ENCODE measurements at regions not wholly inside any gene's neighbourhood (a gene's known extent, or its start where the extent isn't known, plus 50 kb on each side); places are given as distances from the start of the nearest gene placed in this dataset.
"Not testable (repeated sequence)": the region's sequence is repeated elsewhere in the genome, so short reads cannot be mapped to it uniquely, and the experiment has no call there.

DNA sequence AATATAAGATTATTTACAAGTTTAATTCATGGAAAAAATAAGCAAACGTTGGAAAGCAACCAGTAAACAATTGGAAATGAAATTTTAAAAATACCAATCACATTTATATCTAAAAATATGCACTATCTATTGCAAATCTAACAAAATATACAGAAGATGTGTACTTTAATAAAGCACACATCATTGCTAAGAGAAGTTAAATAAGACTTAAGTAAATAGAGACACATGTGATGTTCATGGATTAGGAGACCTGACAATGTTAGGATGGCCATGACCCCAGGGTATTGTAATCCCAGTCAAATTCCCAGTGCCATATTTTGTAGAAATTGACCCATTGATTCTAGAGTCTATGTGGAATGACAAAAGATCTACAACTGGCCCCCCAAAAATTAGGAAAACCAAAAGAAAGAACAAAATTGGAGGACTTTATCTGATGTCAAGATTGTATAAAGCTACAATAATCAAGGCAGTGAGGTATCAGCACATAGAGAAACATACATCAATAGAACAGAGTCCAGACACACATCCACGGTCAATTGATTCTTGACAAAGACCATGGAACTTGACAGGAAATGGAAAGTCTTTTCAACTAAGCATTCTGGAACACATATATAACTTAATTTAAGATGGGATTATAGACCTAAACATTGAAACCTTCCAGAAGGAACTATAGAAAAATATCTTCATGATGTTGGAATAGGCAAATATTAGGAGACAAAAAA is 90.8 kb upstream of the USP29 start:
- Histone ChIP-seq H3K9me3 (peaks cover 9 to 17% of the 10 kb centered on the region in 2 donors), H3K27ac (no peak overlapping the region), H3K4me1 (no peaks in the 10 kb centered on the region), H3K36me3 (no peaks in the 10 kb centered on the region), H3K27me3 (no peaks in the 10 kb centered on the region), H3K4me3 (no peak overlapping the region)
- intact Hi-C loops (cut with DNase I; ENCODE audit: low total_unique reads) (no loop called here), in situ Hi-C loops (cut with MboI; ENCODE audit: low pct_ligation_motif_present in 1 of 4, low pct_unique_long_range_greater_than_20kb in 1 of 4, low sequenced_read_pairs in 3 of 4) (no loop called here)
- no peak for DNase-seq
- WGBS, 2 donors (ENCODE audit: low coverage in 1 of 2) = 42 to 43% methylated on average over 2 of the region's 2 CpGs
- no peak for TF ChIP-seq EP300 (IDR thresholded peaks at IDR 0.05; ENCODE audit: low read depth)
- no peak for TF ChIP-seq POLR2A (IDR thresholded peaks at IDR 0.05)
- TF ChIP-seq, protein P1, sequence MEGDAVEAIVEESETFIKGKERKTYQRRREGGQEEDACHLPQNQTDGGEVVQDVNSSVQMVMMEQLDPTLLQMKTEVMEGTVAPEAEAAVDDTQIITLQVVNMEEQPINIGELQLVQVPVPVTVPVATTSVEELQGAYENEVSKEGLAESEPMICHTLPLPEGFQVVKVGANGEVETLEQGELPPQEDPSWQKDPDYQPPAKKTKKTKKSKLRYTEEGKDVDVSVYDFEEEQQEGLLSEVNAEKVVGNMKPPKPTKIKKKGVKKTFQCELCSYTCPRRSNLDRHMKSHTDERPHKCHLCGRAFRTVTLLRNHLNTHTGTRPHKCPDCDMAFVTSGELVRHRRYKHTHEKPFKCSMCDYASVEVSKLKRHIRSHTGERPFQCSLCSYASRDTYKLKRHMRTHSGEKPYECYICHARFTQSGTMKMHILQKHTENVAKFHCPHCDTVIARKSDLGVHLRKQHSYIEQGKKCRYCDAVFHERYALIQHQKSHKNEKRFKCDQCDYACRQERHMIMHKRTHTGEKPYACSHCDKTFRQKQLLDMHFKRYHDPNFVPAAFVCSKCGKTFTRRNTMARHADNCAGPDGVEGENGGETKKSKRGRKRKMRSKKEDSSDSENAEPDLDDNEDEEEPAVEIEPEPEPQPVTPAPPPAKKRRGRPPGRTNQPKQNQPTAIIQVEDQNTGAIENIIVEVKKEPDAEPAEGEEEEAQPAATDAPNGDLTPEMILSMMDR (IDR thresholded peaks at IDR 0.05) = no peak
- no peak for TF ChIP-seq POLR2AphosphoS5 (IDR thresholded peaks at IDR 0.05)

DNA sequence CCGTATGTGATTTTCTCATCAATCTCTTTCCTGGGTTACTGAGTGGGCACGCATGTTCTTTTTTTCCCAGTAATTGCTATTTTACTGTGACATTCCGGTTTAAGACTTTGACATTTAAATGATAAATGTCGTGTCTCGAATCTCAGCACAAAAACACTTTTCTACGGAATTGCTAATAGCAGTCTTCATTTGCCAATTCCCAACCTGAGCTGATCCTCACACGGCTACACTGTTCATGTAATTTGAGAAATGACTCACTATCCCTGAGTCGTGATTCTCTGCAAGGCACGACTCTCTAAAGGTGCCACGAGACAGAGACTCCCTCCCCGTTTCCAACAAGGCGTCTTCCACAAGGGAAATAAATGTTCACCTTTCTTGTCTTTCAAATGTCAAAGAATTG is 88.7 kb upstream of the USP29 start:
- 83 to 87% methylated on average over 12 of the region's 12 CpGs for WGBS, 2 donors (ENCODE audit: low coverage in 1 of 2)
- H3K9me3 ChIP-seq = peaks cover 9 to 18% of the 10 kb centered on the region in 2 donors
- H3K27ac ChIP-seq = no peak overlapping the region
- no peak overlapping the region for H3K4me3 ChIP-seq
- in situ Hi-C loops (cut with MboI; ENCODE audit: low pct_ligation_motif_present in 1 of 4, low pct_unique_long_range_greater_than_20kb in 1 of 4, low sequenced_read_pairs in 3 of 4) = no loop called here
- H3K27me3 ChIP-seq = no peaks in the 10 kb centered on the region
- TF ChIP-seq POLR2A (IDR thresholded peaks at IDR 0.05) = no peak
- TF ChIP-seq EP300 (IDR thresholded peaks at IDR 0.05; ENCODE audit: low read depth) = no peak
- TF ChIP-seq, protein P1 (IDR thresholded peaks at IDR 0.05) = no peak
- TF ChIP-seq POLR2AphosphoS5 (IDR thresholded peaks at IDR 0.05) = no peak
- intact Hi-C loops (cut with DNase I; ENCODE audit: low total_unique reads) = no loop called here
- no peaks in the 10 kb centered on the region for H3K36me3 ChIP-seq
- H3K4me1 ChIP-seq = no peaks in the 10 kb centered on the region
- DNase-seq = no peak

DNA sequence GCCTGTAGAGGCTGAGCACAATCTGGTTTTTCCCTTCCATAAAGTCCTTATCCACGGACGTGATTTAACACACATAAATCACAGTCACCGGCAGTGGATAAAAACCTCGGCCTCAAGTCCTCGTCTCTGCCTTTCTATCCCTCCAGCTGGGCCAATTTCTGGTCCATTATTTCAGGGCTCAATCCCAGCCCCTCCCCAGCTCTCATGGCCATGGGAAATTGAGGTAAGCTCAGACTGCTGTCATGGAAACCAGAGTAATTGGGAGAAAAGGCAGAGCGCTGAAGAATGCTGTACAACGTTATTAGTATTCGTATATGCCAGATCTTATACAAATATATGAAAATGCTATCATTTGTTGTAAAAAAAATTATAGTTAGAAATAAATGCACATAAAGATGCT is 86.2 kb upstream of the USP29 start:
- H3K4me1 ChIP-seq = no peaks in the 10 kb centered on the region
- H3K4me3 ChIP-seq = no peak overlapping the region
- H3K36me3 ChIP-seq = no peaks in the 10 kb centered on the region
- no peak for DNase-seq
- H3K27me3 ChIP-seq = no peaks in the 10 kb centered on the region
- H3K9me3 ChIP-seq = peaks cover 5 to 7% of the 10 kb centered on the region in 2 donors
- no peak overlapping the region for H3K27ac ChIP-seq
- WGBS, 2 donors (ENCODE audit: low coverage in 1 of 2) = 79 to 82% methylated on average over 8 of the region's 8 CpGs
- intact Hi-C loops (cut with DNase I; ENCODE audit: low total_unique reads) = no loop called here
- TF ChIP-seq, protein P1 (IDR thresholded peaks at IDR 0.05) = no peak
- TF ChIP-seq POLR2AphosphoS5 (IDR thresholded peaks at IDR 0.05) (no peak), EP300 (IDR thresholded peaks at IDR 0.05; ENCODE audit: low read depth) (no peak), POLR2A (IDR thresholded peaks at IDR 0.05) (no peak)
- in situ Hi-C loops (cut with MboI; ENCODE audit: low pct_ligation_motif_present in 1 of 4, low pct_unique_long_range_greater_than_20kb in 1 of 4, low sequenced_read_pairs in 3 of 4) = no loop called here

DNA sequence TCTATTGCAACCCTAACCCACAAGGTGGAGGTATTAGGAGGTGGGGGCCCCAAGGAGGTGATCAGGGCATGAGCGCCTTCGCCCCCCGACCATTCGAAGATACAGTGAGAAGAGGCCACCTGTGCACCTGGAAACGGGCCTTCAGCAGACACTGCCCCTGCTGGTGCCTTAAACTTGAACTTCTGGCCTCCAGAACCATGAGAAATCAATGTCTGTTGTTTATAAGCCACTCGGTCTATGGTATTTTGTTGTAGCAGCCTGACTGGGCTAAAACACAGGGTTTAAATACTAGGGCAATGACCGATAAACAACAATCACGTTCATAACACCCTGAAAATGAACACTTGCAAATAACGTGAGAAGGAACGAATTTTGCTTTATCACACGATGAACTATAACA is 85.2 kb upstream of the USP29 start:
- in situ Hi-C loops (cut with MboI; ENCODE audit: low pct_ligation_motif_present in 1 of 4, low pct_unique_long_range_greater_than_20kb in 1 of 4, low sequenced_read_pairs in 3 of 4) (no loop called here), intact Hi-C loops (cut with DNase I; ENCODE audit: low total_unique reads) (no loop called here)
- WGBS, 2 donors (ENCODE audit: low coverage in 1 of 2) = 83 to 84% methylated on average over 6 to 11 of the region's 11 CpGs
- TF ChIP-seq POLR2A (IDR thresholded peaks at IDR 0.05) (no peak), POLR2AphosphoS5 (IDR thresholded peaks at IDR 0.05) (no peak), EP300 (IDR thresholded peaks at IDR 0.05; ENCODE audit: low read depth) (no peak)
- TF ChIP-seq, protein P1 (IDR thresholded peaks at IDR 0.05) = no peak
- Histone ChIP-seq H3K4me1 (no peaks in the 10 kb centered on the region), H3K4me3 (no peak overlapping the region), H3K36me3 (no peaks in the 10 kb centered on the region), H3K27ac (no peak overlapping the region), H3K9me3 (peaks cover 7 to 11% of the 10 kb centered on the region in 2 donors), H3K27me3 (no peaks in the 10 kb centered on the region)
- DNase-seq = no peak

DNA sequence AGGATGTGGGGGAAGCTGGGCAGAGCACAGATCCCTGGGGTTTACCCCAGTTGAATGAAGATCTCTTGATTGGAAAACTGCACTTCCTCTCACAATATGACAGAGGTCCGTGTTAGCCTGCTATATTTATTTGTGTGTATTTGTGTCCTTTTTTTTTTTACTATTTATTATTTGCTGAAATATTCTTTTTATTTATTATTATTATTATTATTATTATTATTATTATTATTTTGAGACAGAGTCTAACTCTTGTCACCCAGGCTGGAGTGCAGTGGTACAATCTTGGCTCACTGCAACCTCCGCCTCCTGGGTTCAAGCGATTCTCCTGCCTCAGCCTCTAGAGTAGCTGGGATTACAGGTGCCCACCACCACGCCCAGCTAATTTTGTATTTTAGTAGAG is 84.0 kb upstream of the USP29 start:
- intact Hi-C loops (cut with DNase I; ENCODE audit: low total_unique reads); H3K36me3 ChIP-seq; H3K4me3 ChIP-seq; in situ Hi-C loops (cut with MboI; ENCODE audit: low pct_ligation_motif_present in 1 of 4, low pct_unique_long_range_greater_than_20kb in 1 of 4, low sequenced_read_pairs in 3 of 4); H3K4me1 ChIP-seq; H3K27me3 ChIP-seq; DNase-seq; H3K27ac ChIP-seq: not testable (repeated sequence)
- WGBS, 2 donors (ENCODE audit: low coverage in 1 of 2) = 80 to 89% methylated on average over 2 to 4 of the region's 4 CpGs
- peaks cover 10 to 17% of the 10 kb centered on the region in 2 donors for H3K9me3 ChIP-seq

All from transverse colon (tissue), 4 donors.